SK-N-SH (cell line): ENCODE measurements at regions not wholly inside any gene's neighbourhood (a gene's known extent, or its start where the extent isn't known, plus 50 kb on each side); places are given as distances from the start of the nearest gene placed in this dataset.

Experiments
- EP300 ChIP-seq, 2 experiments: IDR thresholded peaks; 2 replicates each; pipeline versions ENCODE4 v1.4.0 to v1.6.1; 2012; ENCODE audit warnings: borderline replicate concordance in 1 of 2, low read depth in 1 of 2, low read length in 1 of 2
- REST ChIP-seq: IDR thresholded peaks from 2 replicates; pipeline ENCODE4 v1.6.1; 2012; ENCODE audit warnings: mild to moderate bottlenecking, low read depth, low read length, moderate library complexity
- SIN3A ChIP-seq: IDR thresholded peaks from 2 replicates; pipeline ENCODE4 v1.6.1; 2012; ENCODE audit warnings: low read depth, mild to moderate bottlenecking, low read length, moderate library complexity, borderline replicate concordance
- TF ChIP-seq, protein P1 (sequence below): fragments of 200-600 bp; sonication (generic); IDR thresholded peaks from 2 replicates; pipeline ENCODE4 v1.6.1; 2017; ENCODE audit warnings: antibody characterized with exemption, mild to moderate bottlenecking, moderate library complexity

- TF ChIP-seq, protein P1, sequence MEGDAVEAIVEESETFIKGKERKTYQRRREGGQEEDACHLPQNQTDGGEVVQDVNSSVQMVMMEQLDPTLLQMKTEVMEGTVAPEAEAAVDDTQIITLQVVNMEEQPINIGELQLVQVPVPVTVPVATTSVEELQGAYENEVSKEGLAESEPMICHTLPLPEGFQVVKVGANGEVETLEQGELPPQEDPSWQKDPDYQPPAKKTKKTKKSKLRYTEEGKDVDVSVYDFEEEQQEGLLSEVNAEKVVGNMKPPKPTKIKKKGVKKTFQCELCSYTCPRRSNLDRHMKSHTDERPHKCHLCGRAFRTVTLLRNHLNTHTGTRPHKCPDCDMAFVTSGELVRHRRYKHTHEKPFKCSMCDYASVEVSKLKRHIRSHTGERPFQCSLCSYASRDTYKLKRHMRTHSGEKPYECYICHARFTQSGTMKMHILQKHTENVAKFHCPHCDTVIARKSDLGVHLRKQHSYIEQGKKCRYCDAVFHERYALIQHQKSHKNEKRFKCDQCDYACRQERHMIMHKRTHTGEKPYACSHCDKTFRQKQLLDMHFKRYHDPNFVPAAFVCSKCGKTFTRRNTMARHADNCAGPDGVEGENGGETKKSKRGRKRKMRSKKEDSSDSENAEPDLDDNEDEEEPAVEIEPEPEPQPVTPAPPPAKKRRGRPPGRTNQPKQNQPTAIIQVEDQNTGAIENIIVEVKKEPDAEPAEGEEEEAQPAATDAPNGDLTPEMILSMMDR: no peak
- TF ChIP-seq SIN3A (no peak), REST (no peak), EP300 (IDR thresholded peaks at IDR 0.05; ENCODE audit: borderline replicate concordance in 1 of 2, low read depth in 1 of 2, low read length in 1 of 2) (no peak)
Measured at GRCh38 chr10:90675621-90676020, 182.2 kb downstream of the HTR7 start.
